ENCODE measurements at regions not wholly inside any gene's neighbourhood (a gene's known extent, or its start where the extent isn't known, plus 50 kb on each side); places are given as distances from the start of the nearest gene placed in this dataset.

DNA sequence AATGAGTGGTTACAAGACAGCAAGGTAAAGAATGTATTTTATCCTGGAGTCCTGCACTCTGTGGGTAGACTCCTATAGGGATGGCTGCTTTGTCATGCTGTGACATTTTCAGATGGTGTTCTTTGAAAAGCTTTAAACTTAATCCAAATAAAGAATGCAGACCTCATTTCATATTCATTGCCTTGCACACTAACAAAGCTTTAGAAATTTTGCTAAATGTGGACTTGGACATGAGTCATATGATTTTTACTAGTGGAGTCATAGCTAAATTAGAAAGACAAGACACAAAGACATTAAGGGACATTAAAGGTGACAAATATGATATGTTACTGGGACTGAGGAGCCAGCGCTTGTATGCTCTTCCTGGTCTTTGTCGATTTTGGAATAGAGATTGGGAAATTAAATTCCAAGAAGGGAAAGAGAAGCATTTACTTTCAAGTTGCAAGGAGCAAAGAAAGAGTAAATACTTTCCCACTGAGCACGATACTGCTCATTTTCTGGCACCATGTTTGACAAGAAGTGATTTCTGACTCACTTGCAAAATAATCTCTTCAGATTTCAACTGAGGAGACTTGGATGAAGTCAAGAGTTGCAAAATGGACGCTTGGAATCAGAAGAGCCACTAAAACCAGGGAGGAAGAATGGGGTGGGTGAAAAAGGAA lies 152.9 kb upstream of the MYOCD start:
- Mint-ChIP-seq H3K4me3 (ENCODE audit: low read depth, unreplicated experiment) (no peak overlapping the region), H3K36me3 (ENCODE audit: insufficient read depth, unreplicated experiment) (no peaks in the 10 kb centered on the region), H3K4me1 (ENCODE audit: low read depth, unreplicated experiment) (no peaks in the 10 kb centered on the region), H3K27me3 (ENCODE audit: unreplicated experiment) (no peaks in the 10 kb centered on the region), H3K9me3 (ENCODE audit: low read depth, unreplicated experiment) (no peaks in the 10 kb centered on the region), H3K27ac (ENCODE audit: unreplicated experiment) (no peak overlapping the region)
- CTCF ChIA-PET, result no interaction called here
- TF ChIP-seq, protein P1, sequence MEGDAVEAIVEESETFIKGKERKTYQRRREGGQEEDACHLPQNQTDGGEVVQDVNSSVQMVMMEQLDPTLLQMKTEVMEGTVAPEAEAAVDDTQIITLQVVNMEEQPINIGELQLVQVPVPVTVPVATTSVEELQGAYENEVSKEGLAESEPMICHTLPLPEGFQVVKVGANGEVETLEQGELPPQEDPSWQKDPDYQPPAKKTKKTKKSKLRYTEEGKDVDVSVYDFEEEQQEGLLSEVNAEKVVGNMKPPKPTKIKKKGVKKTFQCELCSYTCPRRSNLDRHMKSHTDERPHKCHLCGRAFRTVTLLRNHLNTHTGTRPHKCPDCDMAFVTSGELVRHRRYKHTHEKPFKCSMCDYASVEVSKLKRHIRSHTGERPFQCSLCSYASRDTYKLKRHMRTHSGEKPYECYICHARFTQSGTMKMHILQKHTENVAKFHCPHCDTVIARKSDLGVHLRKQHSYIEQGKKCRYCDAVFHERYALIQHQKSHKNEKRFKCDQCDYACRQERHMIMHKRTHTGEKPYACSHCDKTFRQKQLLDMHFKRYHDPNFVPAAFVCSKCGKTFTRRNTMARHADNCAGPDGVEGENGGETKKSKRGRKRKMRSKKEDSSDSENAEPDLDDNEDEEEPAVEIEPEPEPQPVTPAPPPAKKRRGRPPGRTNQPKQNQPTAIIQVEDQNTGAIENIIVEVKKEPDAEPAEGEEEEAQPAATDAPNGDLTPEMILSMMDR (IDR thresholded peaks at IDR 0.05; ENCODE audit: unreplicated experiment), result no peak
- no TSS peak for BruUV-seq (replicated peaks)
- intact Hi-C loops (cut with micrococcal nuclease; ENCODE audit: unreplicated experiment), result no loop called here
- no peak for DNase-seq

DNA sequence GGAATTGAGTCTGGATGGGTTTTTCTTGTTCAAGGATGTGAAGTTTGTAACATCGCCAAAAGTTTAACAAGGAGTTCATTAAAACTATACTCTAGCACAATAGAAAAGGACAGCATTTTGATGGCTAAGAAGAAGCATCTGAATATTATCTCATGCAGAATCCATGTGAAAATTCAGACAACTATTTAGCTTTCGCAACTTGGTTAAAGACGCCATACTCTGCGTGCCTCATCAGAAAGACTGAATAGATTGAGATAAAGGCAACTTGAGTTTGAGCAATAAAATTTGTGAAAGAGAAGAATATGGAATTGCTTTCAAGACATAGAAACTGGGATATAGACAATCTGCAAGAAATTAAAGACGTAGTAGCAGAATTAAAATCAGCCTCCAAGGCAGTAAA lies 151.1 kb upstream of the MYOCD start:
- BruUV-seq (replicated peaks), result no TSS peak
- intact Hi-C loops (cut with micrococcal nuclease; ENCODE audit: unreplicated experiment), result no loop called here

DNA sequence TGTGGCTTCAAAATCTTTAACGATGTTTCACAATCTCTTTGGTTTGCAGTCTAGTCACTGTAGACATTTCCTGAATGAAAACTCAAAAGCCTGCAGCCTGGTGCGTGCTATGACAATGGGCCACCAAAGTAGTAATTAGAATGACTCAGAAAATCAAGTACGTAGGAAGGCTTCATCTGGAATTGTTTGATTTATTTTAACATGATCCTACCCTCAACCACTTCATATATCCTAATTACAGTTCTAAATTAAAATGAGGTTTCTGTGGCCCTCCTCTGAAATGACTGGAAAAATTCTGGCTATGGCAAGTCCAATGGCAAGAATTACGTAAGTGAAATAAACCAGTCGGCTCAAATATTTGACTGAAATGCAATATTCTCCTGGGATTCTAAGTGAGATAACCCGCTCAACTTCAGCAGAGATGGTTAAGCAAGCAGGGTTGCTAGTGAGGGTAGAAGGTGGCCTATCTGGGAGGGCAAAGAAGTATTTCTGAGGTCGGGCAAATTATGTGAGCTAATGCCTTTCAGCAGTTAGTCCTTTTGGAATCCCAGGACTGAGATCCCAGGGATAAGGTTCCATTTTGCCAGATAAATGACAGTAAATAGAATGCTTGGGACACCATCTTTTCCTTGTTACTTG lies 145.6 kb upstream of the MYOCD start:
- Mint-ChIP-seq H3K9me3 (ENCODE audit: low read depth, unreplicated experiment) (no peaks in the 10 kb centered on the region), H3K36me3 (ENCODE audit: insufficient read depth, unreplicated experiment) (no peaks in the 10 kb centered on the region), H3K27me3 (ENCODE audit: unreplicated experiment) (no peaks in the 10 kb centered on the region), H3K27ac (ENCODE audit: unreplicated experiment) (no peak overlapping the region), H3K4me1 (ENCODE audit: low read depth, unreplicated experiment) (peaks cover 10% of the 10 kb centered on the region), H3K4me3 (ENCODE audit: low read depth, unreplicated experiment) (no peak overlapping the region)
- TF ChIP-seq, protein P1 (IDR thresholded peaks at IDR 0.05; ENCODE audit: unreplicated experiment), result no peak
- no TSS peak for BruUV-seq (replicated peaks)
- CTCF ChIA-PET, result no interaction called here
- DNase-seq, result no peak
- intact Hi-C loops (cut with micrococcal nuclease; ENCODE audit: unreplicated experiment), result no loop called here

More for the DNA sequence above, 151.1 kb upstream of the MYOCD start:
- H3K27me3 Mint-ChIP-seq (ENCODE audit: unreplicated experiment), result no peaks in the 10 kb centered on the region
- no peak overlapping the region for H3K27ac Mint-ChIP-seq (ENCODE audit: unreplicated experiment)
- no peak overlapping the region for H3K4me3 Mint-ChIP-seq (ENCODE audit: low read depth, unreplicated experiment)
- TF ChIP-seq, protein P1 (IDR thresholded peaks at IDR 0.05; ENCODE audit: unreplicated experiment), result no peak
- no peaks in the 10 kb centered on the region for H3K36me3 Mint-ChIP-seq (ENCODE audit: insufficient read depth, unreplicated experiment)
- no peaks in the 10 kb centered on the region for H3K9me3 Mint-ChIP-seq (ENCODE audit: low read depth, unreplicated experiment)
- DNase-seq, result no peak
- CTCF ChIA-PET, result no interaction called here
- H3K4me1 Mint-ChIP-seq (ENCODE audit: low read depth, unreplicated experiment), result no peaks in the 10 kb centered on the region

DNA sequence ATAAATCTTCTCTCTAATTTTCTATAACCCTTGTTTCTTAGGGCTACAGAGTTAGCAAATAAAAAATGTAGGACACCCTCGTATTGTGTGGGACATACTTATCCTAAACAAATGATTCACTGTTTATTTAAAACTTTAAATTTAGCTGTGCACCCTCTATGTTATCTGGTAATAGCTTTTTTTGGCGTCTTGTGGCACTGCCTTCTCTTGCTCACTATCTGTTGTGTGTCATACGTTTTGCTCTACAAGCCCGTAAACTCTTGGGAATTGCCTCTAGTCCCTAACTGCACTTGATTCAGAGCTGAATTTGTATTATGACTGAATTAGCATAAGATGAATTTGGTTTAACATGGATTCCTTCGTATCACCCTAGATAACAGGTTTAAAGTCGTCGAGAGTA lies 144.3 kb upstream of the MYOCD start:
- intact Hi-C loops (cut with micrococcal nuclease; ENCODE audit: unreplicated experiment), result no loop called here
- no peak overlapping the region for H3K4me3 Mint-ChIP-seq (ENCODE audit: low read depth, unreplicated experiment)
- no peak for DNase-seq
- CTCF ChIA-PET, result no interaction called here
- BruUV-seq (replicated peaks), result no TSS peak
- TF ChIP-seq, protein P1 (IDR thresholded peaks at IDR 0.05; ENCODE audit: unreplicated experiment), result no peak
- no peaks in the 10 kb centered on the region for H3K36me3 Mint-ChIP-seq (ENCODE audit: insufficient read depth, unreplicated experiment)
- H3K27ac Mint-ChIP-seq (ENCODE audit: unreplicated experiment), result no peak overlapping the region
- H3K4me1 Mint-ChIP-seq (ENCODE audit: low read depth, unreplicated experiment), result peaks cover 10% of the 10 kb centered on the region
- no peaks in the 10 kb centered on the region for H3K9me3 Mint-ChIP-seq (ENCODE audit: low read depth, unreplicated experiment)
- no peaks in the 10 kb centered on the region for H3K27me3 Mint-ChIP-seq (ENCODE audit: unreplicated experiment)
